Heart left ventricle (tissue), 13 donors: ENCODE measurements at regions not wholly inside any gene's neighbourhood (a gene's known extent, or its start where the extent isn't known, plus 50 kb on each side); places are given as distances from the start of the nearest gene placed in this dataset.

Source experiments
- CTCF ChIP-seq, 12 donors: fragments of 200-600 bp; sonication (generic) in 4 of 12; IDR thresholded peaks; one replicate each; pipeline versions ENCODE4 v1.5.0 to v1.8.0; 2018 to 2022; ENCODE audit warnings: antibody characterized with exemption in 12 of 12, mild to moderate bottlenecking in 5 of 12
- POLR2A ChIP-seq, 2 donors: fragments of 450-650 bp; IDR thresholded peaks; one replicate each; pipeline ENCODE4 v1.6.1; 2017; ENCODE audit warnings: antibody characterized with exemption in 2 of 2, mild to moderate bottlenecking in 2 of 2, moderate library complexity in 2 of 2
- donor health status: ischemic (EF 13 %, LVEDD 7.1; RV severe dilation, severe dysfunction).
- donor health status: DM: no; HTN: yes; CAD: no.
- donor health status: DM: no; HTN: no; CAD: no.
- donor health status: ischemic (EF 25% LVEDD 6.9; RV normal size, moderate dysfunction).
- donor health status: ischemic (EF 25% LVEDD 5.7; RV mildly dilated, moderate dysfunction).
- donor health status: ischemic (EF 35%, LVEDD 5.7; RV mildly dilated, moderate dysfunction).
- donor health status: nonischemic (EF 11% LVEDD 7.7; RV severe dilation, severe dysfunction).
- donor health status: DM: yes; HTN: yes; CAD: no.
- donor health status: PGD.
- donor health status: ischemic (EF 29% LVEDD 5.4; RV normal size, mild dysfunction).
- donor health status: nonischemic (EF 23%, LVEDD 6.1; RV moderate dilation, normal function).

GRCh38 chr5:2617461-2617860 is 134.0 kb downstream of the IRX2 start:
- no peak for TF ChIP-seq CTCF (IDR thresholded peaks at IDR 0.05)
- no peak for TF ChIP-seq POLR2A (IDR thresholded peaks at IDR 0.05)
